NT2/D1 (cell line): ENCODE measurements at regions not wholly inside any gene's neighbourhood (a gene's known extent, or its start where the extent isn't known, plus 50 kb on each side); places are given as distances from the start of the nearest gene placed in this dataset.

Source experiments
- YY1 ChIP-seq: IDR thresholded peaks from 2 replicates; pipeline ENCODE4 v1.6.1; 2011; ENCODE audit not compliant: insufficient read length, insufficient read depth
- ZNF274 ChIP-seq: IDR thresholded peaks from 2 replicates; pipeline ENCODE4 v1.6.1; 2011; ENCODE audit warnings: mild to moderate bottlenecking, low read depth, low read length

DNA sequence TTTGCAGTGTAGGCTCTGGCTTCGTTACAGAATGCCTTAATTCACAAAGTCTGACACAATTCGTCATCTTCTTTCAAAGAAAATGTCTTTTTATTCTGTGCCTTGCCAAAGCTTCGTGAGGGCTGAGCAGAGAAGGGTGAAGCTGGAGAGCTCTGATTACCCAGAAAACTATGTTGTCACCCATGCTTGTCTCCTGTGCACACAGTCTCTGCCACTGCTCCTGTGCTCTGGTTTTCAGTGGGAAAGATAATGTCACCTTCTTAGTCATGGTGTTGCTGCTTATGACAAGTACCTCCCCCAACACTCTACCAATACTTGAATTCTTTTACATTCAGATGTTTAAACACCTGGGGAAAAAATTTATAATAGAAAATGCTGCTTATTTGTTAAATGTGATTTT lies 509.2 kb upstream of the GRM7 start:
- TF ChIP-seq YY1 (no peak), ZNF274 (no peak)
